ENCODE measurements at regions not wholly inside any gene's neighbourhood (a gene's known extent, or its start where the extent isn't known, plus 50 kb on each side); places are given as distances from the start of the nearest gene placed in this dataset.

GRCh38 chr1:214216021-214216420 is 64.9 kb upstream of the SMYD2 start:
- no peaks in the 10 kb centered on the region for H3K36me3 ChIP-seq
- H3K4me1 ChIP-seq, result no peaks in the 10 kb centered on the region
- H3K4me3 ChIP-seq, result no peak overlapping the region
- no peak for DNase-seq (ENCODE audit: low spot score in 2 of 2)
- H3K27me3 ChIP-seq, result no peaks in the 10 kb centered on the region
- TF ChIP-seq CTCF (IDR thresholded peaks at IDR 0.05), result no peak
- no peaks in the 10 kb centered on the region for H3K9me3 ChIP-seq
- H3K27ac ChIP-seq, result no peak overlapping the region
- intact Hi-C loops (cut with DNase I), result no loop called here

DNA sequence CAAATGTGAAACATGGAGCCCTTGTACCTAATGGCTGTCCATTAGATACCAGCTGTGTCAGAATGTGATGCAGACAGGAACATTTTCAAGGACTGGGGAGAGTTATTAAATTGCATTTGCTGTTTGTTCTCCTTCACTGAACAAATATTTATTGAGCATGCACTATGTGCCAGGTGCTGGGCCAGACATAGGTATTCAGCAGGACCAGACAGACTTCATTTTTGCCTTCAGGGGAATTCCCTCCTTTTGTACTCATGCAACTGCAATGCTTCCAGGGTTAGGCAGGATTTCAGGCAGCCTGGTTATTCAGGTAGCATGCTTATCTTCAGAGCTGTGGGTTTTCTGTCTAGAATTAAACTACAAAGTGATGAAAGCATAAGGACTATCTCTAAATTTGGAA is 64.2 kb upstream of the SMYD2 start:
- no peak overlapping the region for H3K27ac ChIP-seq
- H3K4me3 ChIP-seq, result no peak overlapping the region
- no peaks in the 10 kb centered on the region for H3K36me3 ChIP-seq
- TF ChIP-seq CTCF (IDR thresholded peaks at IDR 0.05), result no peak
- DNase-seq (ENCODE audit: low spot score in 2 of 2), result no peak
- intact Hi-C loops (cut with DNase I), result no loop called here
- no peaks in the 10 kb centered on the region for H3K27me3 ChIP-seq
- no peaks in the 10 kb centered on the region for H3K9me3 ChIP-seq
- H3K4me1 ChIP-seq, result no peaks in the 10 kb centered on the region

DNA sequence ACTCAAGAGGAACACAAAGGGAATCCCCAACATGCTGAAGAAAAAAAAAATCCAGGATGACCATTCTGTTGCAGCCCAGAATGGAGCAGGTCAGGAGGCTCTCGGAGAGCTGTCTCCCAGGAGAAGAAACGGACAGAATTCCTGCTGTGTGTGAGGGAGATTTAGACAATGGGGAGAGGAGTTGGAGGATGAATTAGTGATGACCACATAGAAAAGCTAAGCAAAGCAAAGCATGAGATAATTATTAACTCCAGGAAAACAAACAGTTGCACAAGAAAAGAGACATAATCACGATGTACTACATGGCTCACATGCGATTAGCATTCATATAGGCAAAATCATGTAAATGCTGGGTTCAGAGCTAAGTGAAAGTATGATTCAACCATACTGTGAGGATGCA is 61.1 kb upstream of the SMYD2 start:
- intact Hi-C loops (cut with DNase I), result no loop called here
- no peak for DNase-seq (ENCODE audit: low spot score in 2 of 2)
- no peak for TF ChIP-seq CTCF (IDR thresholded peaks at IDR 0.05)
- Histone ChIP-seq H3K36me3 (no peaks in the 10 kb centered on the region), H3K9me3 (no peaks in the 10 kb centered on the region), H3K27ac (no peak overlapping the region), H3K27me3 (no peaks in the 10 kb centered on the region), H3K4me3 (no peak overlapping the region), H3K4me1 (no peaks in the 10 kb centered on the region)

DNA sequence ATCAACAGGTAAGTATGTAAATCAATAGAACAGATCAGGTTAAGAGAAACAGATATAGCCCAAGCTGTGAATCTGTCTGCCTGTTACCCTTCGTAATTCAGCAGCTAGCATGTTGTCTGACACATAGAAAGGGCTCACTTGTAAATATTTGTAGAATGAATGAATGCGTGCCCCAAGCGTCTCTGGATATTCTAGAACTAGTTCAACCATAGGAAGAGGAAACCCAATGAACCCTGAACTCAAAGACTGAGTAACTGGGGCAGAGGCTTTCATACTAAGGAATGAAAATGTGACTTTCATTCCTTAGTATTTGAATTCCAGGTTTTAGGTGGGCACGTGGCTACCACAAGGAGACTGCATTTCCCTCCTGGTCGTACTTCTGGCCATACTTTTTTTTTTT is 60.1 kb upstream of the SMYD2 start:
- TF ChIP-seq CTCF (IDR thresholded peaks at IDR 0.05), result no peak
- Histone ChIP-seq H3K27me3 (no peaks in the 10 kb centered on the region), H3K4me3 (no peak overlapping the region), H3K36me3 (no peaks in the 10 kb centered on the region), H3K9me3 (no peaks in the 10 kb centered on the region), H3K4me1 (no peaks in the 10 kb centered on the region), H3K27ac (no peak overlapping the region)
- DNase-seq (ENCODE audit: low spot score in 2 of 2), result no peak
- intact Hi-C loops (cut with DNase I), result no loop called here

GRCh38 chr1:214224611-214225354 is 56.2 kb upstream of the SMYD2 start:
- H3K27ac ChIP-seq, result no peak overlapping the region
- intact Hi-C loops (cut with DNase I), result no loop called here
- H3K36me3 ChIP-seq, result no peaks in the 10 kb centered on the region
- no peaks in the 10 kb centered on the region for H3K27me3 ChIP-seq
- DNase-seq (ENCODE audit: low spot score in 2 of 2), result no peak
- no peaks in the 10 kb centered on the region for H3K9me3 ChIP-seq
- TF ChIP-seq CTCF (IDR thresholded peaks at IDR 0.05), result no peak
- H3K4me3 ChIP-seq, result peak overlapping the region; percentile 40 to 43
- no peaks in the 10 kb centered on the region for H3K4me1 ChIP-seq

DNA sequence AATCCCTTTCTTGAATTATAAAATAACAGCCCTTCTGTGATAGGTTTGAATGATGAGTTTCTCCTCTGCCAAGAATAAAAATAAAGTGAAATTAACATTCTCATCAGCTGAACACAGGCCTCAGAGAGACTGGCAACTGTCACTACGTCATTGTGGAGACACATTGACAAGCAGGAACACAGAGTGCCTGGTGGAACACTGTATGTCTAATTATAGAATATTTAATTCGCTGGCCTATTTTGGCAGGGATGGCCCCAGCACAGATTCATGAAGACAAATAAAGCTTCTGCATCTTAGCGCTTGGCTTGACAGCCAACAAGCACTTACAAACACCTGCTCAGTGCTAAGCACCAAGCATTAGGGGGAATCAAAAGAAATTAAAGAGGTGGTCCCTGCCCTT is 52.0 kb upstream of the SMYD2 start:
- DNase-seq (ENCODE audit: low spot score in 2 of 2), result no peak
- Histone ChIP-seq H3K36me3 (no peaks in the 10 kb centered on the region), H3K9me3 (no peaks in the 10 kb centered on the region), H3K27ac (no peak overlapping the region), H3K27me3 (no peaks in the 10 kb centered on the region), H3K4me3 (no peak overlapping the region), H3K4me1 (no peaks in the 10 kb centered on the region)
- intact Hi-C loops (cut with DNase I), result no loop called here
- no peak for TF ChIP-seq CTCF (IDR thresholded peaks at IDR 0.05)

Measured in ascending aorta (tissue), 2 donors.